HFFc6 (cell line): ENCODE measurements at regions not wholly inside any gene's neighbourhood (a gene's known extent, or its start where the extent isn't known, plus 50 kb on each side); places are given as distances from the start of the nearest gene placed in this dataset.

ENCODE experiments used
- DNase-seq: peaks from one replicate; pipeline ENCODE4 v3.0.0-alpha.2; 2018
- H3K27ac Mint-ChIP-seq: 2 replicates; pipeline ENCODE4 v1.8.0; 2020; ENCODE audit warnings: mild to moderate bottlenecking, mixed read lengths
- H3K27me3 Mint-ChIP-seq: 2 replicates; pipeline ENCODE4 v1.8.0; 2021; ENCODE audit warnings: mild to moderate bottlenecking, moderate library complexity, mixed read lengths; ENCODE audit not compliant: insufficient read depth
- H3K36me3 Mint-ChIP-seq: 2 replicates; pipeline ENCODE4 v1.8.0; 2021; ENCODE audit warnings: low read depth, mixed read lengths
- H3K4me1 Mint-ChIP-seq: 2 replicates; pipeline ENCODE4 v1.8.0; 2020; ENCODE audit warnings: low read depth, mixed read lengths
- H3K4me3 Mint-ChIP-seq: 2 replicates; pipeline ENCODE4 v1.8.0; 2020; ENCODE audit warnings: mild to moderate bottlenecking, moderate library complexity, mixed read lengths
- H3K9me3 Mint-ChIP-seq: 2 replicates; pipeline ENCODE4 v1.8.0; 2020; ENCODE audit warnings: mild to moderate bottlenecking, mixed read lengths
- CTCF ChIP-seq: fragments of 200-600 bp; sonication (generic); IDR thresholded peaks from 2 replicates; pipeline ENCODE4 v1.5.0; 2021; ENCODE audit warnings: antibody characterized with exemption, mild to moderate bottlenecking

- Mint-ChIP-seq H3K4me1 (no peaks in the 10 kb centered on the region), H3K9me3 (no peaks in the 10 kb centered on the region), H3K27ac (no peak overlapping the region), H3K27me3 (peaks cover 1% of the 10 kb centered on the region; the same call in 1 of the 2 replicates), H3K36me3 (no peaks in the 10 kb centered on the region), H3K4me3 (no peak overlapping the region)
- no peak for DNase-seq
- TF ChIP-seq CTCF = no peak
Measured at GRCh38 chr14:29089849-29090248, 323.3 kb downstream of the FOXG1 start.

GRCh38 chr14:29092121-29092520 is 325.5 kb downstream of the FOXG1 start:
- no peak for DNase-seq
- H3K36me3 Mint-ChIP-seq = no peaks in the 10 kb centered on the region
- no peak overlapping the region for H3K4me3 Mint-ChIP-seq
- no peak for TF ChIP-seq CTCF
- H3K27me3 Mint-ChIP-seq = peaks cover 1% of the 10 kb centered on the region; the same call in 1 of the 2 replicates
- H3K9me3 Mint-ChIP-seq = no peaks in the 10 kb centered on the region
- H3K27ac Mint-ChIP-seq = no peak overlapping the region
- no peaks in the 10 kb centered on the region for H3K4me1 Mint-ChIP-seq

- no peaks in the 10 kb centered on the region for H3K36me3 Mint-ChIP-seq
- H3K27ac Mint-ChIP-seq = no peak overlapping the region
- no peak for DNase-seq
- H3K4me3 Mint-ChIP-seq = no peak overlapping the region
- no peaks in the 10 kb centered on the region for H3K27me3 Mint-ChIP-seq
- H3K4me1 Mint-ChIP-seq = peaks cover 15% of the 10 kb centered on the region; the same call in 1 of the 2 replicates
- H3K9me3 Mint-ChIP-seq = no peaks in the 10 kb centered on the region
- no peak for TF ChIP-seq CTCF
Measured at GRCh38 chr14:29097476-29097875, 330.9 kb downstream of the FOXG1 start.

GRCh38 chr14:29098656-29099055 is 332.1 kb downstream of the FOXG1 start:
- Mint-ChIP-seq H3K36me3 (no peaks in the 10 kb centered on the region), H3K27ac (no peak overlapping the region), H3K27me3 (no peaks in the 10 kb centered on the region), H3K4me3 (no peak overlapping the region), H3K9me3 (no peaks in the 10 kb centered on the region), H3K4me1 (peaks cover 15% of the 10 kb centered on the region; the same call in 1 of the 2 replicates)
- TF ChIP-seq CTCF = no peak
- no peak for DNase-seq

GRCh38 chr14:29102266-29102665 is 335.7 kb downstream of the FOXG1 start:
- peaks cover 15% of the 10 kb centered on the region; the same call in 1 of the 2 replicates for H3K4me1 Mint-ChIP-seq
- TF ChIP-seq CTCF = no peak
- no peak for DNase-seq
- no peak overlapping the region for H3K27ac Mint-ChIP-seq
- no peaks in the 10 kb centered on the region for H3K9me3 Mint-ChIP-seq
- H3K4me3 Mint-ChIP-seq = no peak overlapping the region
- no peaks in the 10 kb centered on the region for H3K27me3 Mint-ChIP-seq
- no peaks in the 10 kb centered on the region for H3K36me3 Mint-ChIP-seq

GRCh38 chr14:29102996-29103395 is 336.4 kb downstream of the FOXG1 start:
- DNase-seq = no peak
- Mint-ChIP-seq H3K36me3 (no peaks in the 10 kb centered on the region), H3K4me1 (peaks cover 15% of the 10 kb centered on the region; the same call in 1 of the 2 replicates), H3K9me3 (no peaks in the 10 kb centered on the region), H3K27ac (no peak overlapping the region), H3K4me3 (no peak overlapping the region), H3K27me3 (no peaks in the 10 kb centered on the region)
- no peak for TF ChIP-seq CTCF
